A172 (cell line): ENCODE measurements at regions not wholly inside any gene's neighbourhood (a gene's known extent, or its start where the extent isn't known, plus 50 kb on each side); places are given as distances from the start of the nearest gene placed in this dataset.
"Not testable (repeated sequence)": the region's sequence is repeated elsewhere in the genome, so short reads cannot be mapped to it uniquely, and the experiment has no call there.

ENCODE experiments used
- DNase-seq: peaks from one replicate; pipeline ENCODE4 v3.0.0-alpha.2; 2015; ENCODE audit warnings: low spot score

DNA sequence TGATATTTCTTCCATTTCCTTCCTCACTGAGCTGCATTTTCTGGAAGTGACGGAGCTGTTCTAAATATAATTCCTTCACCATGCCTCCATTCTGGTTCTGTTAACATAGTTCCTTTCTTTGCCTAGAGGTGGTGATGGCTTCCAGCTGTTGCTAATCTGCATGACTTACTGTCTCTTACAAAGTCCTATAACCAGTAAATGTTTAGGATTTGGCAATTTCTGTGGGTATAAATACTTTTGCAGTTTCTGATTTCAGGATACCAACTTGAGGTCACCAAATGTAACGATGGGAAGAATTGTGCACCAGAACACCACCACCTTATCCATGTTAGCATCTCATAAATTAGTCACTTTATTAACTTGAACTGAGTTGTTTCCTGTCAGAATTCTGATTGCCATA, 101.7 kb upstream of the FN1 start:
- DNase-seq = no peak

DNA sequence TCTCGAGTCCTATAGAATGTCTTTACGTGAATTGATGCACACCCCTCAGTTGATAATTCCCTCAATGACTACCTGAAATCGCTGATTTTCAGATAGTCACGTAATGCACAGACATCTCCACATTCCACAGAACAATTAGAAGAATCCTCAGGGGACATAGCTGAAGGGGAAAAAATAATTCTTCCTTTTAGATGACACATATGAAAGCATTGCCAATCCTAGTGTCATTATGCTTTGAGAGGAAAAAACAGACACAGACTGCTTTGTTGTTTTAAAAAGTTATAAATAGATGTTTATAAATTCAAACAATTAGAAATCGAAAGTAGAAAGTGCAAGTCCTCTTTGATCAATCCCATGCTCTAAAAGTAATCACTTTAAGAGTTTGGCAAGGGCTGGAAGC, 100.6 kb upstream of the FN1 start:
- no peak for DNase-seq

DNA sequence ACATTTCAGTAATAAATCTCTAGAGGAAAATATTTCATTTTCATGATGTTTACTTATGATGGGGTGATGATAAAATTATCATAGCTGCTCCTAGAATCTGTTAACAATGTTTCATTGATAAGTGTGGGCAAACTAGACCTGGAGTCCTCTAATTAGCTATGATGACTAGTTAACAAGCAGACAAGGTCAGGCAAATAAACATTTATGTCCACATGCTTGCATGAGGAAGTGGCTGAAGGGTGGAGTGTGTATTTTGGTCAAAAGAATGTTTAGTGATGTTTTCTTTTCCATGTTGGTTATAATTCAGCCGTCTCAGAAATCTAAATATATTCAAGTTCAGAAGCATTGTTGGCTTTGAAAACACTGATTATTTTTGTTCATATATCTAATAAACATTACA, 99.9 kb upstream of the FN1 start:
- peak; percentile 7 for DNase-seq

DNA sequence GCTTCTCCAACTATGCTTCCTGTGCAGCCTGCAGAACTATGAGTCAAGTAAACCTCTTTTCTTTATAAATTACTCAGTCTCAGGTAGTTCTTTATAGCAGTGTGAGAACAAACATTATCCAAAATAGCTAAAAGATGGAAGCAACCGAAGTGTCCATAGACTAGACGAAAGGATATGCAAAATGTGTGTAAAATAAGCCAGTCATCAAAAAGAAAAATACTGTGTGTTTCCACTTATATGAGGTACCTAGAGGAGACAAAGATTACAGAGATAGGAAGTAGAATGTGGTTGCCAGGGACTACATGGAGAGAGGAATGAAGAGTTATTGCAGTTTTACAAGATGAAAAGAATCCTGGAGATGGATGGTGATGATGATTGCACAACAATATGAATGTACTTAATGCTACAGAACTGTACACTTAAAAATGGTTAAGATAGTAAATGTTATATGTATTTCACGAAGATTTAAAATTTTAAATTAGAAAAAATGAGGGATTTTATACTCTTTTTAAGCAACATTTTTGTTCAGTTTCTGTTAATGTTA, 99.3 kb upstream of the FN1 start:
- DNase-seq = peak; percentile 35

DNA sequence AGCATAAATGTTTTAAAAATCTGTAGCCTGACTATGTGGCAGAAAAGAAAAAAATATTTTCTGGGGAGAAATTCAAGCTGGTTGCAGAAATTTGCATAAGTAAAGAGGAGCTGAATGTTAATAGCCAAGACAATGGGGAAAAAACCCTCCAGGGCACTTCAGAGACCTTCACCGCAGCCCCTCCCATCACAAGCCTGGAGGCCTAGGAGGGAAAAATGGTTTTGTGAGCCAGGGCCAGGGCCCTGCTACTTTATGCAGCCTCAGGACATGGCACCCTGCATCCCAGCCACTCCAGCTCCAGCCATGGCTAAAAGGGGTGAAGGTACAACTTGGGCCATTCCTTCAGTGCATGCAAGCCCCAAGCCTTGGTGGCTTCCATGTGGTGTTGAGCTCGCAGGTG, 97.8 kb upstream of the FN1 start:
- not testable (repeated sequence) for DNase-seq

DNA sequence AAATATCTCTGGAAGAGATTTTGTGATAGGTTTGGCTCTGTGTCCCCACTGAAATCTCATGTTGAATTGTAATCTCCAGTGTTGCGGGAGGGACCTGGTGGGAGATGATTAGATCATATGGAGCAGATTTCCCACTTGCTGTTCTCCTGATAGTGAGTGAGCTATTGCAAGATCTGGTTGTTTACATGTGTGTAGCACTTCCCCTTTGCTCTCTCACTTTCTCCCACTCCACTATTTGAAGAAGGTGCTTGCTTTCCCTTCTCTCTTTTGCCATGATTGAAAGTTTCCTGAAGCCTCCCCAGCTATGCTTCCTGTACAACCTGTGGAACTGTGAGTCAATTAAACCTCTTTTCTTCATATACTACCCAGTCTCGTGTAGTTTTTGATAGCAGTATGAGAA, 97.0 kb upstream of the FN1 start:
- DNase-seq = no peak

DNA sequence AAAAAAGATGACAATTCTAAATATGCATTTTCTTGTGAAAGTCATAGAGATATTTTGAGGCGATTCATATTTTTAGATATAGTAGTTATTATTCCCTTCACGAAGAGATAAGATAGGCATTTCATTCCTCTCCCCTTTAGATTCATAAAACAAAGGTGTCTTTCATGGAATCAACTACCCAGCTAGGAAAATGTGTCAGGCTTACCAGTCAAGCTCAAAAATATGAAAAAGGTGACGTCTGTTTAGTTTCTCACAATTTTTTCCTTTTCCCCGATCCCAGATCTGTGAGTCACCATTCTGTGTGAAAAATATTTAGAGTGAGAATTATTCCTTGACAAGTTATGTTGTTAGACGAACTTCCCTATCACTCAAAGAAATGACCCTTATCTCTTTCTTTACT, 95.4 kb upstream of the FN1 start:
- peak; percentile 46 for DNase-seq

DNA sequence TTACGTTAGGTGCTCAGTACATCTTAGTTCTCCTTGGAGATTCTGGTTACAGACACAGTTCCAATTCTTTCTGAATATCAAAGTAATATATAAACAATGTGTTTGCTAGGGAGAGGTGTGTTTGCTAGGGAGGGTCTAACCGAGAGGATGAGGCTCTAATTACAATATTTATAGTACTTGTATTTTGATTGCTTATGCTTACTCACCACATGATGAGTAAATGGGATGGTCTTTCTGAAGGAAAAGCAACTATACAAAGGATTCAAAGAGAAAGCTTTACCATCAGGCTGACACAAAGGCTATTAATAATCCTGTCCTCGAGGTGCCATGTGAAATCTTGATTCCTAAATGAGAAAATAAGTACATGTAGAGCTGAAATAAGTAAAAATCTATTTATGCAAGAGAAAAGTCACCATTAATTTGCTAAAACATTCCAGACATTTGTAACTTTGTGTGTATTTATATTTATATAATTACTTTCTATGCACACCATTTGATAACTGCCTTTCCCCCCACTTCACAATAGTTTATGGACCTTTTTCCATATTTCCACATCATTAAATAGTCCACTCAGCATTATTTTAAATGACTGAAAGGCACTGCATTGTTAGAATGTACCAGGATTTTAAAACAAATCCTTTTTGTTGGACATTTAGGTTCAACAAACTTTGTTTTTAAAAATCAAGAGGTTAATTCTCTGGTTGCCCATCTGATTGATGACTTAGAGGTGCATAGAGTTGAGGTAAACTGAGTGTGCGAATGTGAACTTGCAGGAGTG, 94.5 kb upstream of the FN1 start:
- DNase-seq = peak; percentile 36

DNA sequence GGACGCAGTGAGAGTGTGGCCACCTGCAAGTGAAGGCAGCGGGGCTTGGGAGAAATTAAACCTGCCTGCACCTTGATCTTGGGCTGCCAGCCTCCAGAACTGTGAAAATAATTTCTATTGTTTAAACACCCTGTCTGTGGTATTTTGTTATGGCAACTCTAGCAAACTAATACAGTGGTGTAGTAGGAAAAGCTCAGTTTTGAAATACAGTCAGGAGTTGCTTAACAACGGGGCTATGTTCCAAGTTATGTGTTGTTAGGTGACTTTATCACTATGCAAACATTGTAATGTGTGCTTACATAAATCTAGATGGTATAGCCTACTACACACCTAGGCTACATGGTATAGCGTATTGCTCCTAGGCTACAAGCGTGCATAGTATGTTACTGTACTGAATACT, 93.4 kb upstream of the FN1 start:
- no peak for DNase-seq

DNA sequence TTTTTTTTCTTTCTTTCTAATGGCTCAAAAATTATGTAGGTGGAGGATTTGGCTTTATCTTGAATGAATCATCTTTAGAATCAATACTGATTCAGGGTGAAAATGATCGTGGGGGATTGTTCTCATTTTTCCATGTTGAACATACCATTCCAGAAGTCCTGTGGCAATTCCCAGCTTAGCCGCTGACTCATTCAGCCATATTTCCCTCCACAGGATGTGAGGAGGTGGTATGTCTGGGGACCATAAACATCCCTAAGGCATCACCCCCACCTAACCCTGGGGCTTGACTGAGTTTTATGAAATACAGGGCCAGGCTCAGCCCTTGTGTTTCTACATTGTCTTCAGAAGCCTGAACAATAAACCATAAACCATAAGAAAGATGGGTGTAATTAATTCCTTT, 92.7 kb upstream of the FN1 start:
- DNase-seq = peak; percentile 67

DNA sequence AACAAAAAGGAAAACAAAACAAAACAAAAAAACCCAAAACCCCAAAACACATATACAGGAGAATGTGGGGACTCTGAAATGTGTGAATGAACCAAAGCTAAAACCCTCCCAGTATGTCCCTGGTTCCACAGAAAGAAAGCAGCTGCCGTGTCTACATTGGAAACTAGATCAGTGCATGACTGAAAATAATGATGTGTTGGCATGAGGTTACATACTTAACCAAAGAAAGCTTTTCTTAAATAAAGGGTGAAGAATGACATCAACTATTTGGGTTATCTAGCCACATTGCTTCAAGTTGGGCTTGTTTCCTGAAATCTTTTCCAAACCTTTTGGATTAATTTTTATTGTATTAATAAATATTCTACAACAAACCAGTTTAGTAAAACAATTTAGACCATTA, 91.9 kb upstream of the FN1 start:
- no peak for DNase-seq

DNA sequence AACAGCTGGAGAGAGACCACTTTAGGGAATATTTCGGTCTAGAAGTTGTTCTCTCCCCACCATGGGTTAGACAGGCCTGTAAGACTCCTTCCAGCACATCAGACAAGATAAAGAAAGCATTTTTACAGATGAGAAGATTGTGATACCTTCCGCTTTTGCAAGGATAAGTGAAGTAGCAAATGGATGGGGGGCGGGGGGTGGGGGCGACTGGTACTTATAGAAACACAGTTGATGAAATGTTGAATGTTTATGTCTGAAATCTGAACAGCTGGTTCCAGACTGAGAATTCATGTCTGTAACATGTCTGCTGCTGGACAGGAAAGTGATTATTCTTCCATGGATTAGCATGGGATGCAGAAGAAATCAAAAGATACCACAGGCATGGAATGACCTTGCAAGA, 90.5 kb upstream of the FN1 start:
- no peak for DNase-seq

DNA sequence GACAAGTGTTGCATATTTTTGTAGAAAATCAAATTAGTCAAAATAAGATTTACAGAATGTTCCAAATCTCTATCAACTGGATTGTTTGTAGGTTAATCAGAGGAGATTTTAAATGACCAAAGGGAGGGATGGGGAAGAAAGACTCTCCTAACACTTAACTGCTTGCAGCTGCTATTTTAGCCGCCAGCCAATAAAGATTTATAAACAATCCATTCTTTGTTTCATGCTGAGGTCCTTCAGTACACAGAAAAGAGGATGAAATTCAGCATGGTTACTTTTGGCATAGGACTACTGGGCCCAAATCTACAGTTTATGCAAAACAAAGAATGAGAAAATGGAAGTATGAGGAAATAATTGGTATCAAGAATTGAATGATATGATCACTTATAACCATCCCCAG, 86.4 kb upstream of the FN1 start:
- no peak for DNase-seq

DNA sequence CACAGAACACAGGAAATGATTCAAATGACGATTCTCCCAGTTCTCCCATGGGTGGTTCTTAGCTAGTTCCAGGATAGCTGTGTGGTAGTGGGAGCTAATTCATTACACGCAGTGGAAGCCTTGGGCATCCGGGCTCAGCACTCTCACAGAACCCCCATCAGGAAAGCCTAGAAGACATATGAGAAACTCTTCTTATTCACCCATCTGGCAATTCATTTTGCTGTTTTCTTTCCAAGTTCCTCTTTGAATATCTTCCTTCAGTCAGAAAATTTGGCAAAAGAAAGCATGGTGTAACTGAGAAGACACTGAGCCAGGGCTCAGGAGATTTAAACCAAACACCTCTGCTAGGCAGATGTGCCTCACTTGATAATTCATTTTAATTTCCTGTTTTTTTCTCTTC, 85.2 kb upstream of the FN1 start:
- no peak for DNase-seq

DNA sequence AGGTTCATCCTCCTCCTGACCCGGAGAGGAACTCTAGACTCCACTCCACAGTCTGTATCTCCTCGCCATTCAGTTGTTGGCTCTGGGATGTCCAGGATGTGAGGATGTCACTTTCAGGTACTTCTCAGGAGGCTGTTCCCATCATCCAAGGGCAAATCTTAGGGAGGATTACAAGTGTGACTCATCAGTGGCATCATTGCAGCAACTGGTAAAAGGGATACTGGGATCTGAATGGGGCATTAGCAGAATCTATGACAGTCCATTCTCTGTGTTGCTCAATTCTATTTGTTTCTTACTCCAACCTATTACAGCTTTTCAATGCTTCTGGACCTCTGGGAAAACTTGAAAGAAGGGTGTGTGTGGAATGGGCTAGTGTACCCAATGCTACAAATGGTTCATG, 81.5 kb upstream of the FN1 start:
- DNase-seq = no peak

DNA sequence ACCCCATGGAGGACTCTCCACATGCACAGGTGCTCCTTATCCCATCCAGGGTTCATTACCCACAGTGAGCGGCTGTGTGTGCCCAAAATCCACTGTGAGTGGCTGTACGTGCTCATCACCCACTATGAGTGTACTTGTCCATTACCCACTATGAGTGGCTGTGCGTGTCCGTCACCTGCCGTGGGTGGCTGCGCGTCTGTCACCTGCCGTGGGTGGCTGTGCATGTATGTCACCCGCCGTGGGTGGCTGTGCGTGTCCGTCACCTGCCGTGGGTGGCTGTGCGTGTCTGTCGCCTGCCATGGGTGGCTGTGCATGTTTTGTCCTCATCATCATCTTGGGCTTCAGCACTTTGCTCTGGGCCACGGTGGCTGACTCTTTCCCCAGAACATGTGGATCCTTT, 78.6 kb upstream of the FN1 start:
- no peak for DNase-seq

DNA sequence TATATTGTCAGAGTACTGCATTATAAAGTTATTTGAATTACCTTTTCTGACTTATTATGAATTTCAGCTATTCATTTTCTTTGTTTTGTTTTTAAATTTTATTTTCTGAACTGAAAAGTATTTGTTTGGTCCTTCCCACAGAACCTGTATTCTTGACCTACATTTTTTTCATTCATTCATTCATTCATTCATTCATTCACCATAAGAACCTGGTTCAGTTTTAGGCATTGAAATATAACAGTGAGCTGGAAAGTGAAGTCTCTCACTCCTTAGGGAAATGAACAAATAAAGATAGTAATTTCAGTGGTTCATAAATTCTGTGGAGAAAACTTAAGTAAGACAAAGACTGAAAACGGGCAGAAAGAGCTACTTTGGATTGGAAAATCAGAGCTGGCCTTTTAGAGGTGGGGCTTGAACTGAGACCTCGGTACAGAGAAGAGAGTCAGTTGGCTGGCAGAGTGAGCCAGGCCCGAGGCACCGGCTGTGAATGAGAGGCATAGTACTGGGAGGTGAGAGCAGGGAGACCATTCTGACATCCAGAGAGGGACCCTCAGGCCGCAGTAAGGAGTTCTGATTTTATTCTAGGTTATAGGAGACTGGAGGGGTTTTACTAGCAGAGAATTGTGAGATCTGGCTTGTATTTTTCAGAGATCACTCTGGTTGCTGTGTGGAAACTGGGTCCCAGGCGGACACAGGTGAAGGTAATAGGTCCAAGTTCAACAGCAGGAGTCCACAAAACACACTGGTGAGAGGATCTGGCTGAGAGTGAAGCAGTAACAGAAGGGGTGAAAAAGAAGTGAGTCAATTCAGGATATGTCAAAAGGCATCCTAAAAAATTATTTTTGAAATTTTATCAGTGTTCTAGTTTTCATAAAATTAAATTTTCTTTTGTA, 75.8 kb upstream of the FN1 start:
- no peak for DNase-seq

DNA sequence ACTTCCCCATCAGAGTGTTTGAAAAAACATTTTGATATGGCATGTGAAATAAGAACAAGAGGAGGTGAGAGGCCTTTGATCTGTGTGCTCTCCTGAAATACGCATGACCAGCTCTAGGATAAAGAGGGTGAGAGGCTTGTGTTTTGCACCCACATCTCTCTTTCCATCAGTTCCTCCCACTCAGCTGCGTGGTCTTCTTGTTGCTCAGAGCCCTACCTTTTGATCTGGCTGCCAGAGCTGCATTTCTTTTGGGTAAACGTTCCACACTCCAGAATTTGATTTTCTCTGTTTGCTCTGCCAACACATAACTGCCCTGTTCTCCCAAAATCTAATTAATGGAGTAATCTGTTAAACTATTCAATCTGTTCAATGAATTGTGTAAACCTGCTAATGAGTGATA, 72.0 kb upstream of the FN1 start:
- no peak for DNase-seq

DNA sequence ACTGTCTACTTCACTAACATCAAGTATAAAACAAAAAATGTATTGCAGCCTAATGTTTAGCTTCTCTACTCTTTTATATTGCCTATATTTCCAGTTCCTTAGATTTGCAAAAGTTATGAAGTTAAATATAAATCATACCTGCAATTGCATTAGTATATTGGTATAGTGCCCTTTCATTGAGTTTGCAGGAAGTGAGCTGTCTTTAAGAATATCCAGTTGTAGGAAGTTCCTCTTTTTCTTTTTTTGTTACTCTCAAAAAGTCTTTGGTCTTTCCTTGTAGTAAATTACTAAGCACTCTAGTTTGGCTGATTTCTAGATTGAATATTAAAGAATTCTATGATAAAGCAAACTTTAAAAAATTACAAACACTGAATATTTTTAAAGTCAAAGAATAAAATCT, 71.3 kb upstream of the FN1 start:
- no peak for DNase-seq

DNA sequence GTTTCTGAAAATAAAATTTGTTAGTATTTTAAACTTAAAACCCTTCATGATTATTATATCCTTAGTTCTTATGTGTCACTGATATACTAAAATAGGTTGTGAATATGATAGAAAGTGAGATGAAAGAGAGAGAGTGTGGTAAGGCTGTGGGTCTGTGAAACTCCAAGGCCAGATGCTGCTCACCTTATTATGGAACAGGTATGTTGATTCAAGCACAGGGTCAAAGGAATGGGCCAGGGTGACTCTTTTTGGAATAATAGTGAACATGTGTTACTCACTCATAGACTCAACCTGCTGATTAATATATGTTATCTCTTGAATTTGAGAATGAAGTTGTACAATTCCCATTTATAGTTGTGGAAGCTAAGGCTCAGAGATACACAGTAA, 70.7 kb upstream of the FN1 start:
- no peak for DNase-seq

DNA sequence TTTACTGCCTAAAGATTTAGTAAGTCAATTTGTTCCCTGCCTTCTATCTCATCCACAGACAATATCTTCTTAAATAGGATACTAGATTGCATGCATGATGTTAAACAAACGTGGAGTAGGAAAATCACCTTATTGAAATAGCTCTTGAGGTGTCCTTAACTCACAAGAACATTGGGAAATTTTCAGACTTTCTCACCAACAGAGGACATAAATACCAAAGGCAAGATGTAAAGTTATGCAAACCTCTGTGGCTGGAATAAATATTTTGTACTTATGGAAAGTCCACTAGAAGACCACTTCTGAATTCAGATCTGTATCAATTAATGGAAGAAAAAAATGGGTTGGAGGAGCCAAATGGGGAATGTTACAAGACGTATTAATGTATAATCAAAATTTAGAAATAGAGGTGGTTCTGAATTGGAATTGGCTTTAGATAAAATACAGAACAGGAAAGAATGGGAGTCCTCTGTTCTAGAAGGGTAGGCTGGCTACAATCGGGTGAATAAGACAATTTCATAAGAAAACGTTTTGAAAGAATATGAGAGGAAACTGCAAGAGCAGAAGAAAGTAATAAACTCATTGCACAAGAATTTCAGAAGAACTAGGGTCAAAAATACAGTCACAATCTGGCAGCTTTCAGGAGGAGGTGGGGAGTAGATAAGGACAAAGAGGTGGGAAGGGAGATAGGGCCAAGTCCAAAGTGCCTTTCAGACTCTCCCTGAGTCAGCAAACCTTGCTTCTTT, 69.3 kb upstream of the FN1 start:
- peak; percentile 17 for DNase-seq

DNA sequence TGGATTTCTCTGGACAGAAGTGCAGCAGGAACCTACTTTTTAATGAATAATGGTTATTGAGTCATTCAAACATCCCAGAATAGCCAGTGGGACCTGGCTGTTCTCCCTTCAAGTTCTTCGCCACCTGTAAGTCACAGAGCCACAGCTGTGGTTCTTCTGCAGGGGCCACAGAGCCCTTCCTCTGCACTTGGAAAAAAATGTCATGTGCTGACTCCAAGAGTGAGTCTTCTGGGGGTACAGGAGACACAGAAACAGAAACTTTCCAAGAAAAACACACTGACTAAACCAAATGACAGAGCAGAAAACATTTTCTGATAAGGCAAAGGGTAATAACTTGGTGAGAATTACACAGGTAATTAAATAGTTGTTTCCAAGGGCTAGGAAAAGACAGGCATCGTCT, 68.7 kb upstream of the FN1 start:
- no peak for DNase-seq
